ENCODE measurements at regions not wholly inside any gene's neighbourhood (a gene's known extent, or its start where the extent isn't known, plus 50 kb on each side); places are given as distances from the start of the nearest gene placed in this dataset.

DNA sequence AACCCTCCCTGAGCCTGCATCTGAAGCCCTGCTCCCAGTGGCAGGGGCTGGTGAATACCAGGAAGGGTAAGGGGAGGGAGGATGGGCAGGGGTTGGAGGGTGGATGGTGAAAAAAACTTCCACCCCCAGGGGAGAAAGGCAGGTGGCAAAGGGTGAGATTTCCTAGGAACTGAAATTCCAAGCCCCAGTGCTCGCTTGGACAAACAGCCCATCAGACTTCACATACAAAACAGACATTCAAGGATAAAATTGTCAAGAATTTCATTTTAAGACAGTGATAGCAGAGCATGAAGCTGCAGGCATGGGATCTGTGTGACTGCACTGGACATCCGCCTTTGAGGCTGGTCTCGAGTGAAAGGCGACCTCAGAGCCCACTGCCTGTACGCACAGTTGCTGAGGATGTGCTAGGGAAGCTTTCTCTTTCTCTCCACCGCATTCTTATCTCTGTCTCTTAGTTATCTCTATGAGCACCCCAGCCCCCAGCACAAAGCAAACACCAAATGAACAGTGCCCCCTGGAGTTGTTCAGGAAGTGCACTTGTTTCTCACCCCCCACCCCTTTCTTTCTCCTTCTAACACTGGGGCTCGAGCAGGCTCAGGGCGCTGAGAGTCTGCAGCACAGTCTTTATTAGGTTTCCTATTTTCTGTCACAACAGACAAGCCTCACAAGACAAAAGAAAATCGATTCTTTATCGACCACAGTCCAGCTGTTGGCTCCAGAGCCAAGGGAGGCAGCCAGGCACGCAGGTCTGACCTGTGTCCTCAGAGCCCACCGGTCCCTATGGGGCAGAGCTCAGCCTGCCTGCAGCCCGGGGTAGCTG, 237.3 kb upstream of the NCAM1 start:
- no peak for DNase-seq

DNA sequence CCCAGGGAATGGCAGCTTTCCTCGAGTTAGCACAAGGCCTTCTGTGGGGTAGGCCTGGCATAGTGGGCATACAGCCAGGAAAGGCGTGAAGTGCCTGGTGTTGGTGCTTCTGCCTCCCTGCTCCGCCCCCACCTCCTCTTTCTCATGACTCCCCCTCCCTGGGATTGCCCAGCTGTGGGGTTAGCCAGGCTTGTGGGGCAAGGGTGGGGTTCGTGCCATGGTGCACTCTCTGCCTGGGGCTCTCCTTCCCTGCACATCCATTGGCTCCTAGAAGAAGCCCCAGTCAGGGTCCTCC, 236.8 kb upstream of the NCAM1 start:
- DNase-seq, result no peak

DNA sequence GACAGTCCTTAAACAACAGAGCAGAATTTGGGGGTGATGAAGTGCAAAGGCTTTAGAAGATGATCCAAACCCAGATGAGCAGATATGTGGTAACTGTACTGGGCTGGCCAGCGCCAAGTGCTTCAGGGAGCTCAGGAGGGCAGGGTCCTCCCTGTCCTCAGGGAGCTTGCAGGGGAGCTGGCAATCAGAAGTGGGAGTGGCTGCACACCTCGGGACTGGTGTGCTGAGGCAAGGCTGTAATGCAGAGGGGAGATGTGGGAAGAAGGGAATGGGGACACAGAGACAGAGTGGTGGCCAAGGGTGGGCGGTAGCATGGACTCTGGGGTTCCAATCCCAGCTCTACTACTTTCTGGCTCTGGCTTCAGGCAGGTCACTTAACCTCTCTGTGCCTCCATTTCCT, 235.6 kb upstream of the NCAM1 start:
- no peak for DNase-seq

DNA sequence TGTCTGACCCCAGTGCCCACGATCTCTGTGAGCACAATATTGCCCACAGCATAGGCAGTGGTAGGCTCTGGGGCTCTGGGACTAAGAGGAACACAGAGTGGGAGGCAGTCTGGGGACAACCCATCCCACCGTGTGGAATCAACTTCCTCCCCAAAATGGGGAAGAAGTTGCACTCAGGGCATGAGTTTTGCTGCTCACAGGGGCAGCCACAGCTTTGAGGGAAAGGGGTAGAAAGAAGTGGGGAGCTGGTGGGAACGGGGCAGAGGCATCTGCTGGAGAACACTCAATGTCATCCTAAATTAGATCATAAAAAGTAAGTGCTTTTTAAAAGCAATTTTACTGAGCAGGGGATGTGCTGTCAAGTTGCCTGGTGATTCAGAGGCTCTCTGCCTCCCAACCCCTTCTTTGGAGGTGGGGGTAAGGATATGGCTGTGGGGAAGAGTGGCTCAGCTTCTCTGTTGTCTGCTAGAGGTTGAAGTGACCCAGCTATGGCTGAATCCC, 233.8 kb upstream of the NCAM1 start:
- no peak for DNase-seq

DNA sequence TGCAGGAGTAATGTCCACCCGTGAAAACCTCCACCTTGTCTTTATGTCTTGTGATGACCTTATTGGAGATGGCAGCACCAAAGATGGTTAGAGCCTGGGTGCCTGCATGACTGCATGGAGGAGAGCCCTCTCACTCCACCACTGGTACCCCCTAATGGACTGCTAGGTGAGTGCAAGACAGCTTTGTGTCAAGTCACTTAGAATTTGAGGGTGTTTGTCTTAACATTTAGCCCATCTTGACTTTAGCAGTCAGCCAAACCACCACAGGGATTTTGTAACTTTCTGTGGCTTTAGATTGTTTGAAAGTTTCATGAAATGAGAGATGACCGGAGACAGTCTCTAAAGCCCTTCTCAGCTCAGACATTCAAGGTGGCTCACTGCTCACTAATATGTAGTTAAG, 232.9 kb upstream of the NCAM1 start:
- DNase-seq, result no peak

DNA sequence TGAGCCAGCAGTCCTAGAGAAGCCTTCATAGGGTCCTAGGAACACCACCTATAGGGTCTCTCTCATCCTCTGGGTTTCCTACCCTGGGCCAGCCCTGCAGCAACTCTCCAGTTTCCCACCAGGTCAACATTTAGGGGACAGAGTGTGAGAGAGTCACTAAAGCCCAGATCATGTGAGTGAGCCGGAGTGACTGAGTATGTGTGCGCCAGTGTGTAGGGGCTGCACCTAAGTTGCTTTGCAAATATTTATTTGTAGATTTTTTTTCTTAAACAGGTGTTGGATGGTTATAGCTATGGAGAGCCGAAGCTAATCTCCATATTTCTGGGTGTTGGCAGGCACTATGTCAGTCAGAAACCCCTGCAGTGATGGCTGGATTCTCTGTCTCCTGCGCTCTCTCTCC, 232.5 kb upstream of the NCAM1 start:
- DNase-seq, result no peak

DNA sequence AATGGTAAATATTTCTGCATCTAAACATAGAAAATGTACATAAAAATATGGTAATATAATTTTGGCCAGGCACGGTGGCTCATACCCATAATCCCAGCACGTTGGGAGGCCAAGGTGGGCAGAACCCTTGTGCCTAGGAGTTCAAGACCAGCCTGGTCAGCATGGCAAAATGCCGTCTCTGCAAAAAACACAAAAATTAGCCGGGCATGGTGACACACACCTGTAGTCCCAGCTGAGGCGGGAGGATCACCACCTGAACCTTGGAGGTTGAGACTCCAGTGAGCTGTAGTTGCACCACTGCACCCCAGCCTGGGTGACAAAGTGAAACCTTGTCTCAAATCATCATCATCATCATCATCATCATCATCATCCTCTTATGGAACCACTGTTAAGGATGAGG, 230.6 kb upstream of the NCAM1 start:
- DNase-seq, result no peak

DNA sequence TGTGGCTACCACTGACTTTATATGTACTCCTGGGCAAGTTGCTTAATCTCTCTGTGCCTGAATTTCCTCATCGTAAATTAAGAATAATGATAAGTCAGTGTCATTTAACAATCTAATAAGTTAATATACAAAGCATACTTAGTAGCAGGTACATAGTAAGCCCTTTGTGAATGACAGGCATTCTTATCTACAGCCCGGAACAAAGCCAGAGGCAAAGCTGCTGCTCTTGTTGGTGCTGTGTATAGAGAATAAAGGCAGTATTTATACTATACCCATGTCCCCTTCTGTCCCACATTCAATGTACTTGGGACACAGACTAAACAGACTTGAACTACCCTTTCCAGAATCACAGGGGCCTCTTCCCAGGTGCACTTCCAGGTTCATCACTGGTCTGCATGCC, 229.7 kb upstream of the NCAM1 start:
- no peak for DNase-seq

DNA sequence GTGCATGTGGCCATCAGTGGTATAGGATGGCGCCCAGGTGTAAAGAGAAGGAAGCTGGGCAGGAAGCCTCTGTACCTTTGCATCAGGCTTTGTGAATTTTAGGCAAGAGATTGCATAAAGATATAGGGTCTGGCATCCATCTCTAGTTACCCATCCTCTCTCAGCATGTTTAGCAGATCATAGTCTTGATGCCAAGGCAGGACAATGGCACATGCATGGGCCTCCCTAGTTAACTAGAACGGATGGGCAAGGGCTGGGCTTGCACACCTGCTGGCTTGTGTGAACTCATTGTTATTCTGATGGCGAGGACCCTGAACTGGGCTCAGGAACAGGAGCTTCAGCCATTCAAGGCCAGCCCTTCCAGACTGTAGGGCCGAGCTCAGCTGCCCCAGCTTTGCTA, 229.2 kb upstream of the NCAM1 start:
- no peak for DNase-seq

DNA sequence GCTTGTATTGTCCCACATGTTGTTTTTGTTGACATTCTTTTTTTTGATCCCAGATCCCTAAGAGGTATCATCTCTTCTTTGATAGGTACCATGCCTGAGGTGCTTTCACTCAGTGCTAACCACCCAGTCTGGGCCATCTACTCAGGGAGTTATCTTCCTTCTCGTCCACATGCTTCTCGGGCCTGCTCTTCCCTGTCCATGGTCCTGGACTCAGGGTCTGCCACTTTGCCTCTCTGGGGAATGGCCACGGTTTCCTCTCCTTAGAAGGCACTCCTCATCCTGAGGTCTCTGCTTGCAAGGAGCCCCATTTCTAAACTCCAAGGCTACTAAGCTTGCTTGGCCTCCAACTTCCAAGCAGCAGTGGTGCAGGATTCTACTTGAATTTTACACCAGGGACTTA, 227.0 kb upstream of the NCAM1 start:
- DNase-seq, result no peak

DNA sequence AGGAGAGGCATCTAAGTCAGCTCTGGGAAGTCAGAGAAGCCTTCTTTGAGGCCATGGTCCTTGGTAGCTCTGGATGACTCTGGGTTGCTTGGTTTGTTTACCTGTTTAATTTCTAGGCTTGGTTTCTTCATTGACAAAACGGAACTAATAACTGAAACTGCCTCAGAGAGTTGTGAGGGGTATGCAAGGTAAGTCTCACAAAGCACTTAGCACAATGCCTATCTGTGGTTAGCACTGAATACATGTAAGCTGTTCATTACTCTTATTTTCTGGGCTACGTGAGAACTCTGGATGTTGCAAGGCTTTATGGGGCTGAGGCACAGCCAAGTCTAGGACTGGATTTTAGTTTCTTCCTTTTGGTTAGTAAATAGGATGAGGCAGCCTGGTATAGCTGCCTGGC, 225.8 kb upstream of the NCAM1 start:
- DNase-seq, result no peak

DNA sequence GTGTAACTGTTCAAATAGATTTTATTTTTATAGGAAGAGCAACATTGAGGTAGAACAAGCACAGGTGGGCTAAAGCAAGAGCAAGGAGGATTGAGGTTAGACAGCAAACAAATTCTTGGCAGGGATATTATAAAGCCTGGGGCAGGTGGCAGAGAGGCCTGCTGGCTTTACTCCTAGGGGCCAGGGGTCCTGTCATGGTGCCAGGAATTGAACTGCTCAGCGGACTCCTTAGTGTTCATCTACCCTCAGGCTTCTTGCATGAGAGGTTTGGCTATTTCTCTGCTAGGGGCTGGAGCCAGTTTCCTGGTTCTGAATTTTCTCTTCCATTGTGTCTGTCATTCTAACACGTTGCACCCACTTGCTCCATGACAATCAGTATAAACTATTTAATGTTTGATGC, 217.2 kb upstream of the NCAM1 start:
- DNase-seq, result no peak

DNA sequence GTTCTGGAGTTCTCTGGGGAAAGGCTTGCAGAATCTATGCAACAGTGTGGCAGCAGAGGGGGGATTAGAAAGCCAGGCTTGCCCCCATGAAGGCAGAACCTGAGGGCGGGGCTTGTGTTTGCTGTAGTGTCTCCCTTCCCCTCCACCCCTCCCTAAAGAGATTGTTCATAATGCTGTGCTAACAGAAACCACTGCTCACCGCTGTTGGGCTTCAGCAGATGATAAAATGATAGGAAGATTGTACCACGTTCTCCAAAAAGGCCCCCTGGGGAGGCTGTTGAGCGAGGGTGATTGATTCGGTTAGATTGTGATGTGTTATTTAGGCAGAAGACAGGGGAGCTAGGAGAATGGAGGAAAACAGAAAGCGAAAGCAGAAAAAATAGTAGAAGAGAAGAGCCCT, 215.2 kb upstream of the NCAM1 start:
- DNase-seq, result no peak

DNA sequence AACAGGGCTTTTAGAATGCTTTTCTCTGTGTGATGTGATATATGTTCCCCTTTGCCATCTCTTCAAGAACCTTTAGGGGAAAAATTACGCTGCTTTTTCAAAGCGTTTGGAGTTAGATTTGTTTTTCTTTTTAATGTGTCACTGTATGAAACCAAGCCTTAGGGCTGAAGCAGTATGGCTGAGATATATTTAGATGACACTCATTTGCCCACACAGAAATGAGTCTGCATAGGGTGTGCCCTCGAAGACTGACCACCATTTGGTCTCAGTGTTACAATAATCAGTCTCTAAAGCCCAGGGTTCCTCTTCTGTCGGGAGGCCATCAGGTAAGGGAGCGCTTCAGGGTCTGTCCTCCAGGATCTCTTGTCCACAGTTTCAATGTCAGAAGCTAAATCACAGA, 213.0 kb upstream of the NCAM1 start:
- DNase-seq, result no peak

DNA sequence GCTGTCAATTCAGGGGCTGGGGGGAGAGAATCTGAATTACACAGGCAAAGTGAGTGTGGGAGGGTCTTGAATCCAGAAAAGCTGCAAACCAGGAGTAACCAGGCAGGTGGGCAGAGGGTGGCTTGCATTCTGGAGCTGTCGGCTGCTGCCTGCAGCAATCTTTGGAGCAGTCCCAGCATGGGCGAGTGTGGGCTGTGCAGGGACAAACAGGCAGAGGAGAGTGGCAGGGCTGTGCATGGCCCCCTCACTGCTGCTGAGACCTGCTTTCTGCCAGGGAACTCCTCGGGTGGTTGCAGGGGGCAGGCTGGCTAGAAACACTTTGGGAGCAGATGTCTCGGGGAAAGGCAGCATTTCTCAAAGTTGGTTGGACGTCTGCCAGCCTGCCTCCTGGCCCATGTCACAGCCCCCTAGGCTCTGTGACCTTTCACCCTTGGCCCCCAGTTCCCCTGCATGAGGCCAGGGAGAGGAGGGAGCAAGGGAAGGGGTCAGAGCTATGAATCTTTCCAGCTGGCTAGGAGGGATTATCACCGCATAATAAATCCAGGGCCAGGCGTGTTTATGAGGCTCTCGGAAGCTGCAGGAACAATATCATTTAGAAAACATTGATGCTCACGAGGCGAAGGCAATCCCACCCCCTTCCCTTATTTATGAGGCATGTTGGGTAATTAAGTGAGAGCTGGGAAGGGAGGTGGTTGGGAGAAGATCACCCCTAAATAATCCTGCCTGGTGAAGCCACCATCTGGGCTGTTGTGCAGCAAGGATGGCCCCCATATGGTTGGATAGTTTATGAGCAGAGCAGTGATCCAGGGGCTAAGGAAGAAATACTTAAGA, 212.3 kb upstream of the NCAM1 start:
- no peak for DNase-seq

DNA sequence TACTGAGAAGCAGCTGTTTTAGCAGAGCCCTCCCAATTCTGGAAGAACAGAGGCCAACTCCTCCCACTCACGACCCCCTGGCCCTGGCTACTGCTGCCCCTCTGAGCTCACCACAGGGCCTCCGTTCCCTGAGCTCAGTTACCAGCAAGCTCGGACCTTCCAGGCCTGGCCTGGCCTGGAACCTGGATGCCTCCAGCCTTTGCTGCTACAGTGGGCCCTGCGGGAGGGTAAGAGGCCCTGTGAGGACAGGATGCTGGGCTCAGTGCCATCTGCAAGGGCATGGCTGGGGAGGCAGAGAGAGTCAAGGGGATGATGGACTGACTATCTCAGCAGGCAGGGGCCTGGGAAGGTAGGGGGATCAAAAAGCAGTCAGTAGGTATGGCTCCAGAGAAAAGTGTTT, 209.9 kb upstream of the NCAM1 start:
- no peak for DNase-seq

DNA sequence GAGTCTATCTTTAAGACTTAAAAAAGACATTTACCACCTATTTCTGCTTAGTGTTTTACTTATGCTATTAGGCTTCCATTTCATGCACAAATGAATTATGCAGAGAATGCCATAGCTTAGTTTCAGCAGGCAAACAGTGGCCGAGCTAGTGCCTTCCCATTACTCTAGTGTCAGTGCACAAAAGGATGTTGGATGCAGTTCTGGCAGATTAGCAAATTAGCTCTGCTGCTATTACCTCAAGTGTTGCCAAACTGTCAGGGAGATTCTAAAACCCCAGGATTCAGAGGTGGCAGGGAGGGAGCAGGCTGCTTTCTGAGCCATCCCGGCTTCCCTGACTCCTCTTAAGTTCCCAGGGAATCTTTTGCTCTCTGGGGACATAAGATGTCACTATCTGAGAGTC, 209.4 kb upstream of the NCAM1 start:
- no peak for DNase-seq

DNA sequence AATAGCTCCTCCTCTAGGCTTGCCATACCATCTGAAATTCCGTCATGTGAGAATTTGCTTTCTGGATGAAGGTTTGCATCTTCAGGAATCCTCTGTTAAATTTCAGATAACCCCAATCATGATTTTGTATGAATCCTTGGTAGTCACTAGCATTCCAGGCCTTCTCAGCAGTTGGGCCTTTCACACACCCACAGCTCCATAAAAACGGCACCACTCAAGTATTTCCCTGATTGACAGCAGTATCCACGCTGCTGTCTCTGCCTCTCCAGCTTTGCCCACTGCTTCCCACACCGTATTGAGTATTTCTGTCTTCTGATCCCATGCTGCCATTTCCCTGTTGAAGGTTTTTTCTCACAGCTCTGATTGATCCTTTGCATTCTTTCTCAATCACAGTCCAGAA, 208.7 kb upstream of the NCAM1 start:
- no peak for DNase-seq

DNA sequence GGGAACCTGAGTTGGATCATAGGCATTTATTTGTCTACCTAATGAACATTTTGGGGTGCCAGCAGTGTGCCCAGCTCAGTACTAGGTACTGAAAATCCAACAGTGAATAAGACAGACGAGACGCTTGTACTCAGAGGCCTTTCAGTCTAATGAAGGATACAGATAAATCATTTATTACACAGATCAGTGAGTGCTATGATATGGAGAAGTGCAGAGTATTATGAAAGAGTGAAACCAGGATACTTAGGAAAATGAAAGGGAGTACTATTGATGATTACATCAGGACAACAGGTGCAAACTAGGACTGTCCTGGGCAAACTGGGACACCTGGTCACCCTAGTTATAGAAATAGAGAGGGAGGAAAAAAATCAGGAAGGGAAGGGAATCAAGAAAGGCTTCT, 207.5 kb upstream of the NCAM1 start:
- no peak for DNase-seq

DNA sequence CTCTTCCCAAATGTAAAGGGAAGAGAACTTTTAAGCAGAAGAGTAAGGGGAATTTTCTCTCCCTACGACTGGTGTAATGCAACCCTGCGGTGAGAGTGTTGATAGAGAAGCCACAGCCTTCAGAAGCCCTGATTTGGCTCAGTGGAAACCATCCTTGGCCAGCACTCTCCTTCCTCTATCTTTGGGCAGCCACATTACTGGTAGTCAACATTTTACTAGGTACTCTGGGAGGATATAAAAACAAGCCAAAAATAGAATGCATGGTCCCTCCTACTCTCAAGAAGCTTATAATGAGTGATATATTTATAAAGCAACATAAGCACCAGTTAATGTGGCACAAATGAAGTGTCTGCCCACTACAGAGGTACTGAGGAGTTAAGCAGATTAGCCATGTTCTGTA, 201.8 kb upstream of the NCAM1 start:
- no peak for DNase-seq

DNA sequence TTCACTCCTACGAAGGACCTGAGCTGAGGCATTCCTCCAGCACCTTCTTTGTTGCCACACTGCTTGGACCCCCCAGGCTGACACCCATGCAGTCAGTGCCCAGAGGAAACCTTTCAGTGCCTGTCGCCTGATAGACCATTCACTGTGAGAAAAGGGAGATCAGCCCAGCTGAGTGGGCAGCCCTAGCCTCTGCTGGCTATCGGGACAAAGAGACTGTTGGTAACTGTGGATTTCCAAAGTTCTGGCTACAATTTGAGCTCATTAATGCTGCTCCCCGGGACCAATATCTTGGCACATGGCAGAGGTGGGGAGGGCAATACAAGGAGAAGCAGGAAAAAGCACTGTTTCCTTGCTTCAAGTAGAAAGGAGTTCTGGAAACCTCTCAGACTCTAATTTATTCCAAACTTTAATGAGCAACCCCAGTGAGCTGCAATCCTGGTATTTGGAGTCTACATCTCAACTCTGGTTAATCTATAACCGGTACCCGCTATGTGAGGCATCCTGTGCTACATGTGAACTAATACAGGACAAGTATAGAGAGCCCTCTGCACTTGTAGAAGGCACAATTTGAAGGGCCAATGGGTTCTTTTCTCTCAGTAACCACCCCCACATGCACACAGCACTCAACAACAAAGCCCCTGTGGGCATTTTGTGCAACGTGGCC, 200.7 kb upstream of the NCAM1 start:
- DNase-seq, result no peak

DNA sequence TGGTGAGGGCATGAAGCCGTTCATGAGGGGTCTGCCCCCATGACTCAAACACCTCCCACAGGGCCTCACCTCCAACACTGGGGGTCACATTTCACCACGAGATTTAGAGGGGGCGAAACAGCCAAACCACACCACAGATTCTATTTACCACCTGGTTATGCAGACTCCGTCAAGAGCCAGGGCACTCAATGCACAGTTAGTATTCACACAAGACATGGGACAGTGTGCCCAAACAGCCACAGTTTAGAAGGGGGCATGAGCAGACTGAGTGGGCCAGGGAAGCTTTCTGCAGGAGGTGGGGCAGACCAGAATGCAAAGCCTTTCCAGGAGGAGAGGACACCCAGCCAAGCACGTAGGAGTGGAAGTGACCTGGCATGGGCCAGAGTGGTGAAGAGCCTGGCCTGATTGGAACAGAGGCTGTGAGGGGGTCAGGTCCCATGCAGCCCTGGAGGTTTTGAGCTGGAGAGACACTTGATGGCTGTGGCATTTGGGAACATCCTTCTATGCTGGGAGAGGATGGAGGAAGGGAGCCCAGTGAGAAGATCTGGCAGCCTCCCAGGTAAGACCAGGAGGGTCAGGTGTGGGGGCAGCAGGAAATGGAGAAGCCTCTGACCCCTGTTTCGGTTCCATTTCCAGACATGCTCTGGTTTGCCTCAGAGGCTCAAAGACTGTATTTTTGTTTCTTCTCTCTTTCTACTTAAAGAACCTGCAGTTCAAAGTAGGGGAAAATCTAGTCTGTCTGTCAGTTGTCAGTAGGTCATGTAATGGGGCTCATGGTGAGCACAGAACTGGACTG, 199.1 kb upstream of the NCAM1 start:
- DNase-seq, result no peak

DNA sequence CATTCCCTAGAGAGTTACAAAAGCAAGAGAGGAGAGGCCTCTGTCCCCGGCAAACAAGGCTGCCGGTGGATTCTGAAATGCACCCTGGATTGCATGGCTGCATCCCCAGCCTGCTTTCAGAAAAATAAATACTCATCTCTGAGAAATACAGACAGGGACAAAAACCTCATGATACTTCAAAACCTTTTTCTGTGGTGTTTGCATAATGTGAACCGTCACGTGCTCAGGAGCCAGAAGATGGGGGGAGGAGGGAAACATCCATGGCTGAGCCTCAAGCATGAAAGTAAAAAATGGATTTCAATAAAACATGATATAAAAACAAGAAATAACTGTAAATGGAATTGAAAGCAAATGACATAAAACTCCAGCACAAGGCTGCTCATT, 198.5 kb upstream of the NCAM1 start:
- no peak for DNase-seq

All from NCI-H187 treated with DMSO at 0.1 percent for 48 hours (cell line).